CD14-positive monocyte (primary cell): ENCODE measurements at regions not wholly inside any gene's neighbourhood (a gene's known extent, or its start where the extent isn't known, plus 50 kb on each side); places are given as distances from the start of the nearest gene placed in this dataset.

Experiments
- DNase-seq, 3 donors: peaks; one replicate each; pipeline ENCODE4 v3.0.0-alpha.2; 2011 to 2022
- H2AFZ ChIP-seq: 2 replicates; pipeline ENCODE4 v1.6.0; 2012; ENCODE audit warnings: mild to moderate bottlenecking, low read depth, low read length, inconsistent platforms; ENCODE audit not compliant: insufficient read depth, poor library complexity, severe bottlenecking
- H3K27ac ChIP-seq, 2 donors: 1 replicate in 1 of 2; 2 replicates in 1 of 2; pipeline ENCODE4 v1.5.1; 2012 to 2013; ENCODE audit warnings: low read length in 2 of 2, control low read depth in 1 of 2, inconsistent platforms in 1 of 2, low read depth in 1 of 2, mild to moderate bottlenecking in 1 of 2
- H3K27me3 ChIP-seq, 2 donors: one replicate each; pipeline versions ENCODE4 v1.6.0 to v1.6.1; 2011 to 2013; ENCODE audit warnings: low read length in 2 of 2; ENCODE audit not compliant: control insufficient read depth in 2 of 2, insufficient read depth in 2 of 2
- H3K36me3 ChIP-seq, 2 donors: replicated peaks in 1 of 2; 1 replicate in 1 of 2; 2 replicates in 1 of 2; pipeline versions ENCODE4 v1.5.1 to v1.6.1; 2012 to 2013; ENCODE audit warnings: low read length in 2 of 2, control low read depth in 1 of 2, inconsistent platforms in 1 of 2, mild to moderate bottlenecking in 1 of 2; ENCODE audit not compliant: insufficient read depth in 2 of 2, control insufficient read depth in 1 of 2
- H3K4me1 ChIP-seq, 2 donors: 1 replicate in 1 of 2; 2 replicates in 1 of 2; pipeline versions ENCODE4 v1.5.1 to v1.6.1; 2012 to 2013; ENCODE audit warnings: low read length in 2 of 2, control low read depth in 1 of 2, inconsistent platforms in 1 of 2, mild to moderate bottlenecking in 1 of 2, moderate library complexity in 1 of 2; ENCODE audit not compliant: insufficient read depth in 2 of 2, control insufficient read depth in 1 of 2
- H3K4me2 ChIP-seq: replicated peaks from 2 replicates; pipeline ENCODE3; 2012; ENCODE audit warnings: low read length, moderate library complexity, mild to moderate bottlenecking; ENCODE audit not compliant: poor library complexity, severe bottlenecking; ENCODE audit errors: extremely low read depth
- H3K4me3 ChIP-seq, 3 experiments: fragments of 200-600 bp in 1 of 3; sonication (generic) in 1 of 3; replicated peaks in 1 of 3; 1 replicate in 2 of 3; 2 replicates in 1 of 3; pipeline ENCODE4 v1.5.1; 2011 to 2013; ENCODE audit warnings: low read length in 3 of 3, mild to moderate bottlenecking in 3 of 3, control low read depth in 2 of 3, low read depth in 2 of 3, inconsistent platforms in 1 of 3, moderate library complexity in 1 of 3
- H3K79me2 ChIP-seq: 2 replicates; pipeline ENCODE4 v1.6.0; 2012; ENCODE audit warnings: mild to moderate bottlenecking, control low read depth, inconsistent platforms, low read length, moderate library complexity; ENCODE audit not compliant: insufficient read depth
- H3K9ac ChIP-seq: 2 replicates; pipeline ENCODE4 v1.6.0; 2017; ENCODE audit warnings: low read length, mild to moderate bottlenecking; ENCODE audit not compliant: insufficient read depth, poor library complexity, severe bottlenecking
- H3K9me3 ChIP-seq, 2 donors: replicated peaks in 1 of 2; 1 replicate in 1 of 2; 2 replicates in 1 of 2; pipeline versions ENCODE4 v1.5.1 to v1.6.1; 2012 to 2013; ENCODE audit warnings: low read length in 2 of 2, control low read depth in 1 of 2; ENCODE audit not compliant: control insufficient read depth in 1 of 2, insufficient read depth in 1 of 2
- H4K20me1 ChIP-seq: 2 replicates; pipeline ENCODE4 v1.6.0; 2012; ENCODE audit warnings: mild to moderate bottlenecking, low read length, control low read depth, moderate library complexity; ENCODE audit not compliant: insufficient read depth
- H3K27ac Mint-ChIP-seq, 7 donors: one replicate each; pipeline ENCODE4 v1.8.0; 2020; ENCODE audit warnings: mild to moderate bottlenecking in 7 of 7, mixed read lengths in 7 of 7, moderate library complexity in 6 of 7, inconsistent platforms in 2 of 7
- H3K27me3 Mint-ChIP-seq, 3 donors: one replicate each; pipeline ENCODE4 v1.8.0; 2021 to 2022; ENCODE audit warnings: low read depth in 3 of 3, mild to moderate bottlenecking in 3 of 3, mixed read lengths in 3 of 3, moderate library complexity in 3 of 3, inconsistent platforms in 1 of 3
- H3K36me3 Mint-ChIP-seq, 2 donors: one replicate each; pipeline ENCODE4 v1.8.0; 2020; ENCODE audit warnings: mixed read lengths in 2 of 2, inconsistent platforms in 1 of 2, mild to moderate bottlenecking in 1 of 2
- H3K4me1 Mint-ChIP-seq: one replicate; pipeline ENCODE4 v1.8.0; 2020; ENCODE audit warnings: mild to moderate bottlenecking, mixed read lengths
- H3K4me3 Mint-ChIP-seq, 2 donors: one replicate each; pipeline ENCODE4 v1.8.0; 2020; ENCODE audit warnings: mild to moderate bottlenecking in 2 of 2, mixed read lengths in 2 of 2, moderate library complexity in 1 of 2
- H3K9me3 Mint-ChIP-seq, 7 donors: one replicate each; pipeline ENCODE4 v1.8.0; 2020 to 2022; ENCODE audit warnings: mixed read lengths in 7 of 7, mild to moderate bottlenecking in 6 of 7, moderate library complexity in 6 of 7, inconsistent platforms in 2 of 7
- CTCF ChIP-seq: fragments of 200-600 bp; IDR thresholded peaks from one replicate; pipeline ENCODE4 v1.8.0; 2022; ENCODE audit warnings: antibody characterized with exemption, mild to moderate bottlenecking
- WGBS: methylation state at CpG from one replicate; pipeline ENCODE4 v1.1.5; 2013; ENCODE audit warnings: missing lambda C conversion rate; ENCODE audit not compliant: insufficient coverage; 5-methylcytosine and 5-hydroxymethylcytosine counted together
- intact Hi-C, 2 donors: fragments of 100-400 bp; cut with micrococcal nuclease; formaldehyde crosslinking; loops; one replicate each; pipeline versions ENCODE4 v1.15.0 to v1.15.1; 2023

- 100% methylated on average over 1 of the region's 1 CpG for WGBS
- no peaks in the 10 kb centered on the region for H3K4me1 Mint-ChIP-seq
- no peak for DNase-seq
- Histone ChIP-seq H3K27ac (no peak overlapping the region), H3K9me3 (peaks cover 0 to 6% of the 10 kb centered on the region in 2 donors), H3K79me2 (no peaks in the 10 kb centered on the region), H3K4me2 (no peak overlapping the region), H4K20me1 (no peaks in the 10 kb centered on the region), H3K27me3 (no peaks in the 10 kb centered on the region), H3K9ac (no peak overlapping the region), H3K4me3 (no peak overlapping the region), H2AFZ (no peak overlapping the region), H3K36me3 (no peaks in the 10 kb centered on the region), H3K4me1 (no peaks in the 10 kb centered on the region)
- H3K27ac Mint-ChIP-seq, result no peak overlapping the region
- no peak overlapping the region for H3K4me3 Mint-ChIP-seq
- intact Hi-C loops, result no loop called here
- H3K36me3 Mint-ChIP-seq, result no peaks in the 10 kb centered on the region
- H3K27me3 Mint-ChIP-seq, result peaks cover 0 to 3% (median 2%) of the 10 kb centered on the region in 3 donors
- peaks cover 0 to 4% (median 2%) of the 10 kb centered on the region in 7 donors for H3K9me3 Mint-ChIP-seq
- no peak for TF ChIP-seq CTCF
Measured at GRCh38 chr13:107091861-107092260, 523.9 kb upstream of the ARGLU1 start.

GRCh38 chr13:107091428-107091827, 523.5 kb upstream of the ARGLU1 start:
- Mint-ChIP-seq H3K27me3 (peaks cover 0 to 3% (median 2%) of the 10 kb centered on the region in 3 donors), H3K36me3 (no peaks in the 10 kb centered on the region), H3K9me3 (peaks cover 0 to 4% (median 2%) of the 10 kb centered on the region in 7 donors), H3K27ac (no peak overlapping the region), H3K4me1 (no peaks in the 10 kb centered on the region), H3K4me3 (no peak overlapping the region)
- no peak for TF ChIP-seq CTCF
- H3K4me3 ChIP-seq, result no peak overlapping the region
- intact Hi-C loops, result no loop called here
- no peak for DNase-seq
- H3K36me3 ChIP-seq, result no peaks in the 10 kb centered on the region
- no peak overlapping the region for H3K9ac ChIP-seq
- H4K20me1 ChIP-seq, result no peaks in the 10 kb centered on the region
- no CpG with 5 or more reads among the region's 2 CpGs for WGBS
- H3K27ac ChIP-seq, result no peak overlapping the region
- H2AFZ ChIP-seq, result no peak overlapping the region
- no peaks in the 10 kb centered on the region for H3K79me2 ChIP-seq
- no peaks in the 10 kb centered on the region for H3K4me1 ChIP-seq
- H3K4me2 ChIP-seq, result no peak overlapping the region
- peaks cover 0 to 6% of the 10 kb centered on the region in 2 donors for H3K9me3 ChIP-seq
- no peaks in the 10 kb centered on the region for H3K27me3 ChIP-seq
